MM.1S (cell line): ENCODE measurements at regions not wholly inside any gene's neighbourhood (a gene's known extent, or its start where the extent isn't known, plus 50 kb on each side); places are given as distances from the start of the nearest gene placed in this dataset.

ENCODE experiments used
- DNase-seq: peaks from one replicate; pipeline ENCODE4 v3.0.0-alpha.2; 2015
- H2AFZ ChIP-seq: fragments of 300-600 bp; sonication (generic); 2 replicates; pipeline ENCODE4 v1.6.0; 2016; ENCODE audit warnings: antibody characterized with exemption, low read length
- H3F3A ChIP-seq: fragments of 300-600 bp; sonication (generic); 2 replicates; pipeline ENCODE4 v1.6.1; 2016; ENCODE audit warnings: mild to moderate bottlenecking, antibody characterized with exemption, low read length, moderate library complexity, mixed read lengths; ENCODE audit not compliant: insufficient read depth
- H3K27ac ChIP-seq: fragments of 300-600 bp; sonication (generic); 2 replicates; pipeline ENCODE4 v1.5.1; 2016; ENCODE audit warnings: mild to moderate bottlenecking, low read length
- H3K27me3 ChIP-seq: fragments of 300-600 bp; sonication (generic); replicated peaks from 2 replicates; pipeline ENCODE4 v1.6.0; 2016; ENCODE audit warnings: low read length; ENCODE audit not compliant: insufficient read depth
- H3K36me3 ChIP-seq: fragments of 300-600 bp; sonication (generic); replicated peaks from 2 replicates; pipeline ENCODE4 v1.6.1; 2016; ENCODE audit warnings: mild to moderate bottlenecking, low read length, mixed read lengths; ENCODE audit not compliant: insufficient read depth
- H3K4me1 ChIP-seq: fragments of 300-600 bp; sonication (generic); 2 replicates; pipeline ENCODE4 v1.6.1; 2016; ENCODE audit warnings: low read length, mixed read lengths
- H3K4me2 ChIP-seq: fragments of 300-600 bp; sonication (generic); 2 replicates; pipeline ENCODE4 v1.6.0; 2016; ENCODE audit warnings: low read depth, low read length
- H3K4me3 ChIP-seq: fragments of 300-600 bp; sonication (generic); 2 replicates; pipeline ENCODE4 v1.5.1; 2016; ENCODE audit warnings: low read length, mixed read lengths
- H3K79me2 ChIP-seq: fragments of 300-600 bp; sonication (generic); 2 replicates; pipeline ENCODE4 v1.6.1; 2016; ENCODE audit warnings: mixed run types, low read length, mixed read lengths
- H3K9ac ChIP-seq: fragments of 300-600 bp; sonication (generic); 2 replicates; pipeline ENCODE4 v1.6.1; 2016; ENCODE audit warnings: low read length, mixed read lengths
- H3K9me2 ChIP-seq: fragments of 300-600 bp; sonication (generic); replicated peaks from 2 replicates; pipeline ENCODE4 v1.6.1; 2016; ENCODE audit warnings: mild to moderate bottlenecking, low read length, mixed read lengths; ENCODE audit not compliant: insufficient read depth
- H3K9me3 ChIP-seq: fragments of 300-600 bp; sonication (generic); replicated peaks from 2 replicates; pipeline ENCODE4 v1.6.1; 2016; ENCODE audit warnings: mild to moderate bottlenecking, low read length, mixed read lengths; ENCODE audit not compliant: insufficient read depth
- H4K20me1 ChIP-seq: fragments of 300-600 bp; sonication (generic); 2 replicates; pipeline ENCODE4 v1.6.1; 2016; ENCODE audit warnings: mild to moderate bottlenecking, low read length, moderate library complexity, mixed read lengths; ENCODE audit not compliant: insufficient read depth
- EZH2 ChIP-seq: fragments of 300-600 bp; sonication (generic); optimal IDR thresholded peaks from 2 replicates; pipeline ENCODE3; 2017; ENCODE audit warnings: low read depth, mild to moderate bottlenecking, antibody characterized with exemption, low read length, mixed read lengths
- EZH2phosphoT487 ChIP-seq: fragments of 300-600 bp; sonication (generic); IDR thresholded peaks from 2 replicates; pipeline ENCODE4 v1.6.1; 2018; ENCODE audit warnings: antibody characterized with exemption, low read length
- TF ChIP-seq, protein P1 (sequence below): fragments of 300-600 bp; sonication (generic); IDR thresholded peaks from 2 replicates; pipeline ENCODE4 v1.5.1; 2016; ENCODE audit warnings: antibody characterized with exemption, low read length, mixed read lengths

GRCh38 chr9:3719286-3719685 is 193.5 kb upstream of the RFX3 start:
- H3K9ac ChIP-seq = no peak overlapping the region
- H3K9me3 ChIP-seq = no peaks in the 10 kb centered on the region
- no peaks in the 10 kb centered on the region for H4K20me1 ChIP-seq
- no peaks in the 10 kb centered on the region for H3K36me3 ChIP-seq
- no peak overlapping the region for H3K27ac ChIP-seq
- H3K27me3 ChIP-seq = no peaks in the 10 kb centered on the region
- TF ChIP-seq EZH2 = no peak
- no peak for TF ChIP-seq EZH2phosphoT487
- TF ChIP-seq, protein P1, sequence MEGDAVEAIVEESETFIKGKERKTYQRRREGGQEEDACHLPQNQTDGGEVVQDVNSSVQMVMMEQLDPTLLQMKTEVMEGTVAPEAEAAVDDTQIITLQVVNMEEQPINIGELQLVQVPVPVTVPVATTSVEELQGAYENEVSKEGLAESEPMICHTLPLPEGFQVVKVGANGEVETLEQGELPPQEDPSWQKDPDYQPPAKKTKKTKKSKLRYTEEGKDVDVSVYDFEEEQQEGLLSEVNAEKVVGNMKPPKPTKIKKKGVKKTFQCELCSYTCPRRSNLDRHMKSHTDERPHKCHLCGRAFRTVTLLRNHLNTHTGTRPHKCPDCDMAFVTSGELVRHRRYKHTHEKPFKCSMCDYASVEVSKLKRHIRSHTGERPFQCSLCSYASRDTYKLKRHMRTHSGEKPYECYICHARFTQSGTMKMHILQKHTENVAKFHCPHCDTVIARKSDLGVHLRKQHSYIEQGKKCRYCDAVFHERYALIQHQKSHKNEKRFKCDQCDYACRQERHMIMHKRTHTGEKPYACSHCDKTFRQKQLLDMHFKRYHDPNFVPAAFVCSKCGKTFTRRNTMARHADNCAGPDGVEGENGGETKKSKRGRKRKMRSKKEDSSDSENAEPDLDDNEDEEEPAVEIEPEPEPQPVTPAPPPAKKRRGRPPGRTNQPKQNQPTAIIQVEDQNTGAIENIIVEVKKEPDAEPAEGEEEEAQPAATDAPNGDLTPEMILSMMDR = no peak
- DNase-seq = no peak
- H3F3A ChIP-seq = no peaks in the 10 kb centered on the region
- no peak overlapping the region for H3K4me3 ChIP-seq
- H3K4me2 ChIP-seq = no peak overlapping the region
- H2AFZ ChIP-seq = no peak overlapping the region
- H3K9me2 ChIP-seq = no peaks in the 10 kb centered on the region
- no peaks in the 10 kb centered on the region for H3K4me1 ChIP-seq
- no peaks in the 10 kb centered on the region for H3K79me2 ChIP-seq

- Histone ChIP-seq H2AFZ (no peak overlapping the region), H4K20me1 (no peaks in the 10 kb centered on the region), H3K9me3 (no peaks in the 10 kb centered on the region), H3K4me3 (no peak overlapping the region), H3K27me3 (no peaks in the 10 kb centered on the region), H3K79me2 (no peaks in the 10 kb centered on the region), H3K4me1 (no peaks in the 10 kb centered on the region), H3K4me2 (no peak overlapping the region), H3K9me2 (no peaks in the 10 kb centered on the region), H3K27ac (no peak overlapping the region), H3K36me3 (no peaks in the 10 kb centered on the region), H3K9ac (no peak overlapping the region), H3F3A (no peaks in the 10 kb centered on the region)
- no peak for DNase-seq
- TF ChIP-seq EZH2phosphoT487 = no peak
- no peak for TF ChIP-seq EZH2
- TF ChIP-seq, protein P1 = no peak
Measured at GRCh38 chr9:3716415-3716814, 190.6 kb upstream of the RFX3 start.

DNA sequence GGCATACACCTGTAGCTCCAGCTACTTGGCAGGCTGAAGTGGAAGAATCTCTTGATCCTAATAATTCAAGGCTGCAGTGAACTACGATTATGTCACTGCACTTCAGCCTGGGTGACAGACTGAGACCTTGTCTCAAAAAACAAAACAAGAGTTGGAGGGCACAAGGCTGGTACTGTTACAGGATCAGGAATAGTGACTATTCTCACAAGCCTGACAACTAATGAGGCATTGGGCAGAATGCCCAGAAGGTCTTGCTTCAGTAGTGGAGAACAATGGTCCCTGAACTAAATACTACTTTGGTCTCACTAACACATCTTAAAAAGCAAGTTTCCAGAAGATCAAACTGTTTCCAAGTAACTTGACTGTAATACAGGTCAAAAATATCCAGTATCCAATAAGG is 182.9 kb upstream of the RFX3 start:
- Histone ChIP-seq H3K27ac (no peak overlapping the region), H4K20me1 (no peaks in the 10 kb centered on the region), H3K9ac (no peak overlapping the region), H3K4me2 (no peak overlapping the region), H3K36me3 (no peaks in the 10 kb centered on the region), H3F3A (no peaks in the 10 kb centered on the region), H3K79me2 (no peaks in the 10 kb centered on the region), H3K9me3 (no peaks in the 10 kb centered on the region), H3K4me1 (no peaks in the 10 kb centered on the region), H2AFZ (no peak overlapping the region), H3K4me3 (no peak overlapping the region), H3K9me2 (no peaks in the 10 kb centered on the region), H3K27me3 (no peaks in the 10 kb centered on the region)
- DNase-seq = no peak
- TF ChIP-seq EZH2 (no peak), EZH2phosphoT487 (no peak)
- TF ChIP-seq, protein P1 = no peak
